ENCODE measurements at regions not wholly inside any gene's neighbourhood (a gene's known extent, or its start where the extent isn't known, plus 50 kb on each side); places are given as distances from the start of the nearest gene placed in this dataset.
"Not testable (repeated sequence)": the region's sequence is repeated elsewhere in the genome, so short reads cannot be mapped to it uniquely, and the experiment has no call there.

DNA sequence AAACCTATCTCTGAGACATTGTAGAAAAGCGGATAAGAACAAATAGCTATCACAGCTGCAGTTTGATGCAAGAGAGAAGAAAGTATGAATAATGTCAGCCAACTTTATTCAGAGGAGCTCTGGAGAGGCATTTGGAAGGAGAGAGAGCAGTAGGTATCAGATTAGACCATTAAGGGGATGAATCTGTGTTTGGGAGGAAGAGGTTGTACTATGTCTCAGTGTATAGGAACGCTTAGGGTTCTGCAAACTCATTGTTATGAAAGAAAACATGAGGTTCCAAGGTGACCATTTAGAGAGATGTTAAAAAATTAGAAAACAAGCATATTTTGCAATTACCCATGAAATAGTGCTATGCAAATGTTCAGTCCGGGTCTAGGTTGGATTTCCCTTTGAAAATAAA, 207.5 kb upstream of the GNAI1 start:
- TF ChIP-seq, protein P1, sequence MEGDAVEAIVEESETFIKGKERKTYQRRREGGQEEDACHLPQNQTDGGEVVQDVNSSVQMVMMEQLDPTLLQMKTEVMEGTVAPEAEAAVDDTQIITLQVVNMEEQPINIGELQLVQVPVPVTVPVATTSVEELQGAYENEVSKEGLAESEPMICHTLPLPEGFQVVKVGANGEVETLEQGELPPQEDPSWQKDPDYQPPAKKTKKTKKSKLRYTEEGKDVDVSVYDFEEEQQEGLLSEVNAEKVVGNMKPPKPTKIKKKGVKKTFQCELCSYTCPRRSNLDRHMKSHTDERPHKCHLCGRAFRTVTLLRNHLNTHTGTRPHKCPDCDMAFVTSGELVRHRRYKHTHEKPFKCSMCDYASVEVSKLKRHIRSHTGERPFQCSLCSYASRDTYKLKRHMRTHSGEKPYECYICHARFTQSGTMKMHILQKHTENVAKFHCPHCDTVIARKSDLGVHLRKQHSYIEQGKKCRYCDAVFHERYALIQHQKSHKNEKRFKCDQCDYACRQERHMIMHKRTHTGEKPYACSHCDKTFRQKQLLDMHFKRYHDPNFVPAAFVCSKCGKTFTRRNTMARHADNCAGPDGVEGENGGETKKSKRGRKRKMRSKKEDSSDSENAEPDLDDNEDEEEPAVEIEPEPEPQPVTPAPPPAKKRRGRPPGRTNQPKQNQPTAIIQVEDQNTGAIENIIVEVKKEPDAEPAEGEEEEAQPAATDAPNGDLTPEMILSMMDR (IDR thresholded peaks at IDR 0.05): no peak
- DNase-seq (ENCODE audit: low spot score): no peak
- ATAC-seq (ENCODE audit: low FRiP score): no peak

DNA sequence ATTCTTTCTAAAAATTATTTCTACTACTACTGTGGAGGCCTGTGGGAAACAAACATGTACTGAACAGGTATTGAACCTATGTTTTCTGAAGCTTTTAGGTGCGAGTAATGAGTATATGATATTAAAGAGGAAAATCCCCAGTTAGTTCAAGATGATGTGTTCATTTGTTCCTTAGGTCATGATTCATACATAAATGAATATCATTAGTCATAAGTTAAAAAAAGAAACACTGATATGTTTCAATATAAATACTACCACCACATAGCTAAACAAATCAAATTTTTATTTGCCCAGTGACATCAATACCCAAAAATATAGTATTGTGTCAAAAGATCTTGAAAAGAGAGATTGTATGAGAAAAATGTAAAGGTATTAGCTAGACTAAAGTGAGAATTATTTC, 210.7 kb upstream of the GNAI1 start:
- TF ChIP-seq, protein P1 (IDR thresholded peaks at IDR 0.05): no peak
- ATAC-seq (ENCODE audit: low FRiP score) (no peak), DNase-seq (ENCODE audit: low spot score) (no peak)

DNA sequence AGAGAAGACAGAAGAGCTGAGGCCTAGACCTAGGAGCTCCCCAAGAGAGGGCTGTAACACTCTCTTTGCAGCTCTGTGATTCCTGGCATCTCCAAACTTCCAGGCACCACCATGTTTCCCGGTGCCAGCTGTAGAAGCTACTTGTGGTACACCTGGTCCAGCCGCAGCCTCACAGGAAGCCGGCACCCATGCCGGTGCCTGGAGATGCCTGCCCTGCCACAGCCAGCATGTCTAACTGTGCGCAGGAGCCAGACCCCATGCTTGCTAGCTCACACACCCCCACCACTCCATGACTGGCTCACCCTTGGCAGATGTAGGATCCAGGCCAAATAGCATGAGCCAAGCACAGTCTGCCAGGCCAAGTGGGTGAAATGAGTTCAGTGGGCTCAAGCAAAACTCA, 211.7 kb upstream of the GNAI1 start:
- no peak for DNase-seq (ENCODE audit: low spot score)
- ATAC-seq (ENCODE audit: low FRiP score): no peak
- TF ChIP-seq, protein P1 (IDR thresholded peaks at IDR 0.05): no peak

DNA sequence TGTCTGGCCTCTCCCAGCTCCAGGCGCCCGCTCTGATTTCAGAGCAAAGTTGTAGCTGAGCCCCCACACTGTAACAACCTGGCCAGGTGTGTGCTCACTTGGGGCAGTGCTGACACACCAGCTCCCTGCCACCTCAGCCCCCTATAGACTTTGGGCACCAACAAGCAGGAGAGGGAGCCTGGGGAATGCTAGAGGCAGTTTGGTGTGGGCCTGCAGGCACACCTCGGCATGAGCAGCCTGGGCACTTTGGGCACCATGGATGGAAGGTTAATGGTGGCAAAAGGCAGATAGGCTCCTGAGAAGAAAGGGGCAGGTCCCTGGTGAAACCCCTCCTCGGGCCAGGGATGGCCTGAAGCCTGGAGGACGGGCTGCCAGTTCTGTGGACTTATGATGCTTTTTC, 212.7 kb upstream of the GNAI1 start:
- TF ChIP-seq, protein P1 (IDR thresholded peaks at IDR 0.05): no peak
- DNase-seq (ENCODE audit: low spot score): no peak
- no peak for ATAC-seq (ENCODE audit: low FRiP score)

DNA sequence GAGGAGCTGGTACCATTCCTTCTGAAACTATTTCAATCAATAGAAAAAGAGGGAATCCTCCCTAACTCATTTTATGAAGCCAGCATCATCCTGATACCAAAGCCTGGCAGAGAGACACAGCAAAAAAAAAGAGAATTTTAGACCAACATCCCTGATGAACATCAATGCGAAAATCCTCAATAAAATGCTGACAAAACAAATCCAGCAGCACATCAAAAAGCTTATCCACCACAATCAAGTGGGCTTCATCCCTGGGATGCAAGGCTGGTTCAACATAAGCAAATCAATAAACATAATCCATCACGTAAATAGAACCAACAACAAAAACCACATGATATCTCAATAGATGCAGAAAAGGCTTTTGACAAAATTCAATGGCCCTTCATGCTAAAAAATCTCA, 216.0 kb upstream of the GNAI1 start:
- not testable (repeated sequence) for ATAC-seq (ENCODE audit: low FRiP score); DNase-seq (ENCODE audit: low spot score)

DNA sequence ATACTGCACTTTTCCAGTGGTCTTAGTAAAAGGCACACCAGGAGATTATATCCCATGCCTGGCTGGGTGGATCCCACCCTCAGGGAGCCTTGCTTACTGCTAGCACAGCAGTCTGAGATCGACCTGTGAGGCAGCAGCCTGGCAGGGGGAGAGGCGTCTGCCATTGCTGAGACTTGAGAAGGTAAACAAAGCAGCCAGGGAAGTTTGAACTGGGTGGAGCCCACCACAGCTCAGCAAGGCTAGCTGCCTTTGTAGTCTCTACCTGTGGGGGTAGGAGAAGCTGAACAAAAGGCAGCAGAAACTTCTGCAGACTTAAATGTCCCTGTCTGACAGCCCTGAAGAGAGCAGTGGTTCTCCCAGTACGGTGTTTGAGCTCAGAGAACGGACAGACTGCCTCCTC, 219.3 kb upstream of the GNAI1 start:
- DNase-seq (ENCODE audit: low spot score); ATAC-seq (ENCODE audit: low FRiP score): not testable (repeated sequence)

DNA sequence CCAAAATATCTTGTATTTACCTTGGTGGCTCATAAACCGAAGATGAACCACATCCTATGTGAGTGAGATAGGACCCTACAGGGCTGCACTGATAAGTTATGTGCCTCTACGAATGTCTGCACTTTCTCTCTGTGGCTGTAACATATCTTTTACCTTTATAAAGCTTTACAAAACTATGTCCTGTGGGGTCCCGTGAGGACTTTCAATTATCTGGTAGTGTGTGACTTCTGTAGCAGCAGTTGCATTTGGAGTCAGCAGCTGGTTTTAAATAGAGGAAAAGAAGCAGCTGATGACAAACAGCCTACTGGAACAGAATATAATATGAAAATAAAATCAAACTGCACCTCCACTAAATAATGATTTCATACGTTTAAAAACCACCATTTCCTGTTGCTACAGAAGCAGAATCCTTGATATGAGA, 222.4 kb upstream of the GNAI1 start:
- ATAC-seq (ENCODE audit: low FRiP score): no peak
- DNase-seq (ENCODE audit: low spot score): no peak
- TF ChIP-seq, protein P1 (IDR thresholded peaks at IDR 0.05): no peak

DNA sequence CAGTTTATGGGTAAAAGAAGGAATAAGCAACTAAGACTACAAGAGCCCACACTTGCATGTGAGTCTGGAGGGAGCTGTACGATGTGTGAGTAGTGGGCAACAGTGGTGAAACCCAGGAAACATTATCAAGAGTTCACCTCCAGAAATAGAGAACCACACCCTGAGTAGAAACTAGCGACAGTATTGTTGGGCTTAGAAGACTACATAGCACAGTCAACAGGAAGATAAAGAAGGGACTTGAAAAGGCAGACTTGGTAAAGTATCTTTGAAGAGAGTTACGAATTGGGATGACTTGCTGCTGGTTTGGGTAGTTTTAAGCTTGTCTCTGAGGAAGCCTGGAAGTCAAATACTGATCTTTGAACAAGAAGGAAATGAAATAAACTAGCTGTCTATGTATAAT, 223.2 kb upstream of the GNAI1 start:
- TF ChIP-seq, protein P1 (IDR thresholded peaks at IDR 0.05): no peak
- ATAC-seq (ENCODE audit: low FRiP score) (no peak), DNase-seq (ENCODE audit: low spot score) (no peak)

Measured in omental fat pad (tissue), 3 donors.